AG09319 (cell line): ENCODE measurements at regions not wholly inside any gene's neighbourhood (a gene's known extent, or its start where the extent isn't known, plus 50 kb on each side); places are given as distances from the start of the nearest gene placed in this dataset.
"Not testable (repeated sequence)": the region's sequence is repeated elsewhere in the genome, so short reads cannot be mapped to it uniquely, and the experiment has no call there.

Experiments used
- DNase-seq: peaks from one replicate; pipeline ENCODE4 v3.0.0-alpha.2; 2010; ENCODE audit warnings: low read depth; ENCODE audit errors: extremely low read depth
- TF ChIP-seq, protein P1 (sequence below): IDR thresholded peaks from 2 replicates; pipeline ENCODE4 v1.5.1; 2011; ENCODE audit warnings: low read depth, mild to moderate bottlenecking, inconsistent platforms, low read length, moderate library complexity

DNA sequence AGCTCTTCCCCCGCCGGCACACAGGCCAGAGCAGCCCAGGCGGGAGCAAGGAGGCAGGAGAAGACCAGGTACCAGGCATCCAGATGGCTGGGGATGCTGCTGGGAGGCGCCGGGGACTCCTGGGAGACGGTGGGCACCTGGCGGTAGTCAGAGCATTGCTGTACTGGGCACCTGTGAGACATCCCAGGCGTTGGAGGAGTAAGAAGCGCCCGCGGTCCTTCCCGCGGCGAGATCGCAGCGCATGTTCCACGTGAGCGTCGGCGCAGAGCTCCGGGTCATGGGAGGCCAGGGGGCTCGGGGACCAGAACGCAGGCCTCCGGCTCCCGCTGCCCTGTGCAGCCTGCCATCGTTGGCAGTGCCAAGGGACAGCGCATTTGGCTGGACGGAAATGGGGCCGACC, 293.7 kb upstream of the CDYL start:
- no peak for DNase-seq
- TF ChIP-seq, protein P1, sequence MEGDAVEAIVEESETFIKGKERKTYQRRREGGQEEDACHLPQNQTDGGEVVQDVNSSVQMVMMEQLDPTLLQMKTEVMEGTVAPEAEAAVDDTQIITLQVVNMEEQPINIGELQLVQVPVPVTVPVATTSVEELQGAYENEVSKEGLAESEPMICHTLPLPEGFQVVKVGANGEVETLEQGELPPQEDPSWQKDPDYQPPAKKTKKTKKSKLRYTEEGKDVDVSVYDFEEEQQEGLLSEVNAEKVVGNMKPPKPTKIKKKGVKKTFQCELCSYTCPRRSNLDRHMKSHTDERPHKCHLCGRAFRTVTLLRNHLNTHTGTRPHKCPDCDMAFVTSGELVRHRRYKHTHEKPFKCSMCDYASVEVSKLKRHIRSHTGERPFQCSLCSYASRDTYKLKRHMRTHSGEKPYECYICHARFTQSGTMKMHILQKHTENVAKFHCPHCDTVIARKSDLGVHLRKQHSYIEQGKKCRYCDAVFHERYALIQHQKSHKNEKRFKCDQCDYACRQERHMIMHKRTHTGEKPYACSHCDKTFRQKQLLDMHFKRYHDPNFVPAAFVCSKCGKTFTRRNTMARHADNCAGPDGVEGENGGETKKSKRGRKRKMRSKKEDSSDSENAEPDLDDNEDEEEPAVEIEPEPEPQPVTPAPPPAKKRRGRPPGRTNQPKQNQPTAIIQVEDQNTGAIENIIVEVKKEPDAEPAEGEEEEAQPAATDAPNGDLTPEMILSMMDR, result no peak

DNA sequence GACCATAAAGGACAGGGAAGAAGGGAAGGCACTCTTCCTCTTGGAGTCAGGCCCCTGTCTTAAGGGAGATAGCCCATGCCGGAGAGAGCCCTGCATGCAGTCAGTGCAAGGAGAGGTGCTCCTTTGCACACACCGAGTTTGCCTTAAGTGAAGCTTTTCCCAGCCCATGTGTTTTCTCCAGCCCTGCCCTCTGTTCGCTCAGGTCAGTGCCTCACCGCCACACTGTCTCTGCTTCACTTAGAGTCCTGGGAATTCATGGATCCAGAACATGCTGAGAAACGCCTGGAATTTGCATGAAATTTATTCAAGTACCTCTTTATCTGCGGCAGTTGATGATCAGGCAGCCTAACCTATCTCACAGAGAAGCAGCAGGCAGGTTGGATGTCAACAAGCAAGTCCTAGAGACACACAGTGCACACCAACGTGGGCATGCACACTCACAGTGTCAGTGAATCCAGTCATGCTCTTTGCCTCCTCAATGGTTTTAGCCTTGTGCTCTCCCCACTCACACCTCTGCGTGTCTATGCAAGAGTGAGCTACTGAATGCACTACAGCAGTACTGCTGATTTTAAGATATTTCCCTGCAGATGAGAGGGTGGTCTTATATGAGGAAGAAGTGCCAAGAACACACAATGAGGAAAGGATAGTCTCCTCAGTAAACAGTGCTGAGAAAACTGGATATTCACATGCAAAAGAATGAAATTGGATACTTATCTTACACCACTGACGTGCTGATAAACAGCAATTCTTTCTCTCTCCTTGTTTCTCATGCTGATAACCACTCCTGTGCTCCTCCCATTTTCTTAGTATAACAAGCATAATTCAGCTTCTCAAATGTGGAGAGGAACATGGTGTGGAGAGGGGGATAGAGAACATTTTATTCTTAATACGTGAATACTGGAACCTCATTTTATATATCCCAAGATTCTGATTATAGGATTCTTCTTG, 295.1 kb upstream of the CDYL start:
- no peak for DNase-seq
- TF ChIP-seq, protein P1, result no peak

DNA sequence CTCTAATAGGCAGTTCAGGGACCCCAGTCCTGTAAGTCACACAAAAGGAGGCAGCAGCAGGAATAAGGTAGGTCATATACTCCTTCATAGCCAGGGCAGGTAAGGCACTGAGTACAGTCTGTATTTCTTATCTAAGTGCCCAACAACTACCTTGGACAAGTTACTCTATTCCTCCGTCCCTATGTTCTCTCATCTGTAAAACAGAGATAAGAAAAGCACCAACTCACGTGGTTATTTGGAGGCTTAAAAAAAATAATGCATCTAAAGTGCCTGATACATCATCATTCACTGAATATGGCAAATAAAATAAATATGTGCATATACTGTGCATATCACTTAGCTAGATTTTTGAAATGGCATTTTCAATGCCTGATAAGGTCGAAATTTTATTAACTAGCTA, 298.1 kb upstream of the CDYL start:
- TF ChIP-seq, protein P1, result no peak
- no peak for DNase-seq

DNA sequence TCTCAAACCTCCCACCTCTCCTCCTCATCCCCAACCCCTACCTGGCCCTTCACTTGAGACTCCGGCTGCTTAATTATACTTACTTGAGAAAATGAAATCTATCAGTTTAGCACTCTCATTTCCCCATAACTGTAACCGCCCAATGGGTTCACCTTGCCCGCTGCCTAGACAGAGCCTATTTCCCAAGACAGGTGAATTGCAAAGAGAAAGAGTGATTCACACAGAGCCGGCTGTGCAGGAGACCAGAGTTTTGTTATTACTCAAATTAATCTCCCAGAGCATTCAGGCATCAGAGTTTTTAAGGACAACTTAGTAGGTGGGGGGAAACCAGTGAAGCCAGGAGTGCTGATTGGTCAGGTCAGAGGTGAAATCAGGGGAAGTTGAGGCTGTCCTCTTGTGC, 301.4 kb upstream of the CDYL start:
- TF ChIP-seq, protein P1, result no peak
- no peak for DNase-seq

DNA sequence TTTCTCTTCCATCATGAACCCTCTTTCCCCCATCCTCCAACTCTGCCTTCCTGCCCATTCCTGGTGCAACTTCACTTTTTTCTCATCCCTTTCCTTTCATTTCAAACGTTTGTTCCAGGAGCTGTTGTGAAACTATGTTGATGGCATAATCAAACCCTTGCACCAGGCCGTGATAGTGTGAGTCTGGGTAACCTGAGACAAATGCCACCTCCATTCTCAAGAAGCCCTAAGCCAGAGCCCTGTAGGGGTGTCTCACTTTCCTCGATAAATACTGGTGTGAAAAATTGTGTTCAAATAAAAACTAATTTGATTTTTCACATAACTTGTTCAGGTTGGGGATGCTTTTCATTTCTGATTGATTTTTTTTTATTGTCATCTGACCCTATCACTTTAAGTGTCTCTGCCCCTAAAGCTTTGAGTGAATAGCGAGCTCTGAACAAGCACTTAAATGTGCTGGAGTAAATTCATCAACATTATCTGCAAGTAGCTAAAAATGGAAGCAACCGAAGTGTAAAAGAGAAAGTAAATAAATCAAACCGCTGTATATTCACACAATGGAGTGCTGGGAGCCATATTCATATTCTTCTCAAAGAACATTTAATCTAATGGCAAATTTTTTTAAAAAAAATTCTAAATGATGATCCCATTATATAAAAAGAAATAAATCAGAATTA, 303.1 kb upstream of the CDYL start:
- TF ChIP-seq, protein P1, result no peak
- DNase-seq, result no peak

DNA sequence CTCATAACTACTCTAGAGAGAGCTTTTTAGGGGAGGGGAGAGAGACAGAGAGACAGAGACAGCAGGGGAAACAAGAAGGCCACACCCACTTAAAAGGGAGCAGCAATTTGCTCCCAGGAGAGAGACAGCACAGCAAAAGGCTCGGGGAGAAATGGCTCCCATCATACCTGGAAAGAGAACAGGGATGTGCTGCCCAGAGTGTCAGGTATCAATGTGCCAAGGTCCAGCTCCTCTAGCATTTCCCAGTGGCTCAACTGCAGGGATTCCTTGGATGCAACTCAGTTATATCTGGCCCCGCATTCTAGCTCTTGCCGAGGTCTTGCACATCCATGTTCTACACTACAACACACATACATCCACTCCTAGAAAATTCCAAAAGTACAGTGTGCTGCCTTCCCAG, 304.0 kb upstream of the CDYL start:
- no peak for DNase-seq
- TF ChIP-seq, protein P1, result no peak

DNA sequence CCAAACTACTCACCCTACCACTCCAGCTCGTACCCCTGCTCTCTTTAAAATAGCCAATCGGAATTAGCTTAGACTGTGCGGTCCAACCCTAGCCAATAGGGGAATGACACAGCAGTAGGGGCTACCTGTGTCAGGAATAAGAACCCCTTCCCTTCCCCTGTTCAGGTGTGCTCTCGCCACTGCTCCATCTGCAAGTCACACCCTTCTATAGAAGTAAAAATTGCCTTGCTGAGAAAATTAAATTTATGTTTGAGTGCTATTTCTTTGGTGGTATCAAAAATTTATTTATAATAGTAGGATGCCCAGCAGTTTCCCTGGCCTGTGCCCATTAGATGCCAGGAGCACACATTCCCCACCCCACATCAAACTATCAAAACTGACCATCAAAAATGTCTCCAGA, 304.7 kb upstream of the CDYL start:
- not testable (repeated sequence) for DNase-seq
